ENCODE measurements at regions not wholly inside any gene's neighbourhood (a gene's known extent, or its start where the extent isn't known, plus 50 kb on each side); places are given as distances from the start of the nearest gene placed in this dataset.

- DNase-seq (ENCODE audit: low read depth) = no peak
- no peak overlapping the region for H3K4me3 ChIP-seq (ENCODE audit: low read depth, low read length)
- in situ Hi-C loops (cut with HindIII; ENCODE audit: low sequenced_read_pairs) = no loop called here
- TF ChIP-seq CTCF (IDR thresholded peaks at IDR 0.05; ENCODE audit: low read depth, low read length, missing control alignments) = no peak
Observed at GRCh38 chr21:27421654-27422053, 454.8 kb upstream of the ADAMTS5 start.

GRCh38 chr21:27419153-27419552 is 452.3 kb upstream of the ADAMTS5 start:
- DNase-seq (ENCODE audit: low read depth) = no peak
- TF ChIP-seq CTCF (IDR thresholded peaks at IDR 0.05; ENCODE audit: low read depth, low read length, missing control alignments) = no peak
- no peak overlapping the region for H3K4me3 ChIP-seq (ENCODE audit: low read depth, low read length)
- in situ Hi-C loops (cut with HindIII; ENCODE audit: low sequenced_read_pairs) = loop anchor here (5.0 kb wide), 1 partner anchor 47 kb away; no protein-coding TSS in a partner anchor

DNA sequence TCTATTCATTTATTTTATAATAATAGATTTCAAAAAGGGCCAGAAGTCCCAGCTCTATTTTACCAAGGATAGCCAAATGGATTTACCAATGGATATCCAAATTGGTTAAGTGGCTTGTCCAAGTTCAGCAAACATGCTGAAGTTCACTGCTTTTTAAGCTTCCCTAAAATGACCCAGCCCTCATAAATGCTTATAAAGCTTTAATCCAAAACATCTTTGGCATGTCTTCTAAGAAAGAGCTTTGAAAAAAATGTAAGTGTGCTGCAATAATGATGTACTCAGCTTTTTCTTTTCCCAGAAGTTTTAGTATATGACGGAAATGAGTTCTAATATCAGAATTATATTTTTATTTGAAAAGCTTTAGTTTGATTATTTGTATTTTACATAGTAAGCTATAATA is 451.5 kb upstream of the ADAMTS5 start:
- in situ Hi-C loops (cut with HindIII; ENCODE audit: low sequenced_read_pairs) = loop anchor here (5.0 kb wide), 1 partner anchor 46 kb away; no protein-coding TSS in a partner anchor
- no peak for DNase-seq (ENCODE audit: low read depth)
- TF ChIP-seq CTCF (IDR thresholded peaks at IDR 0.05; ENCODE audit: low read depth, low read length, missing control alignments) = no peak
- H3K4me3 ChIP-seq (ENCODE audit: low read depth, low read length) = no peak overlapping the region

DNA sequence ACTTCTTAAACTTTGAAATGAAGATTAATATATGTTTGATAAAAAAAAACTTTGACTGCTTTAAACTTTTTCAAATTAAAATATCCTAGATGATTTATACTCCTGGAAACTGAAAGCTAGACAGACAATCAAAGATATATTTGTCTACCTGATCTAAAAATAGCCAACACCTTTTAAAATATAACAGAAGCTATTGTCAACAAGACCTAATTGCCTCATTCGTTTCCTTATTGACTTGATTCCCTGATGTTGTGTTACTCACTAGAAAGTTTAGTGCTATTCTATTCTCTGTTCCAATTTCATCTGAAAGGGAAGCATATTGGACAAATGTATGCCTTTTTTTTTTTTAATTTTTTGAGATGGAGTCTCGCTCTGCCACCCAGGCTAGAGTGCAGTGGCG is 445.6 kb upstream of the ADAMTS5 start:
- no peak for DNase-seq (ENCODE audit: low read depth)
- no peak for TF ChIP-seq CTCF (IDR thresholded peaks at IDR 0.05; ENCODE audit: low read depth, low read length, missing control alignments)
- in situ Hi-C loops (cut with HindIII; ENCODE audit: low sequenced_read_pairs) = no loop called here
- no peak overlapping the region for H3K4me3 ChIP-seq (ENCODE audit: low read depth, low read length)

DNA sequence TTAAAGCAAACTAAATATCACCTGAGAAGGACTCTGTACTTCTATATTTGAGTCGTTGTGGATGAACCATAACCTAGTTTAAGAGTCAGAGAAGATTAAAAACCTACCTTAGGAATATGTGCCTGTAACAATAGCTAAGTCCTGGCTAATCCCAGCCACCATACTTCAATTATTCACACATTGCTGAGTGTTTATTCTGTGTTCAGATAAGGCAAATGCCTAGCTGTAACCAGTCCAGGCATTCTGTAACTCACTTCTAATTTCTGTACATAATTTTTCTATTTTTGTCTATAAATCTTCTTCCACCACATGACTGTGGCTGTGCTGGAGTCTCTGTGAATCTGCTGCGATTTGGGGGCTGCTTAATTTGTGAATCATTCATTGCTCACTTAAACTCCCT is 441.9 kb upstream of the ADAMTS5 start:
- no peak for DNase-seq (ENCODE audit: low read depth)
- in situ Hi-C loops (cut with HindIII; ENCODE audit: low sequenced_read_pairs) = no loop called here
- no peak for TF ChIP-seq CTCF (IDR thresholded peaks at IDR 0.05; ENCODE audit: low read depth, low read length, missing control alignments)
- H3K4me3 ChIP-seq (ENCODE audit: low read depth, low read length) = no peak overlapping the region

DNA sequence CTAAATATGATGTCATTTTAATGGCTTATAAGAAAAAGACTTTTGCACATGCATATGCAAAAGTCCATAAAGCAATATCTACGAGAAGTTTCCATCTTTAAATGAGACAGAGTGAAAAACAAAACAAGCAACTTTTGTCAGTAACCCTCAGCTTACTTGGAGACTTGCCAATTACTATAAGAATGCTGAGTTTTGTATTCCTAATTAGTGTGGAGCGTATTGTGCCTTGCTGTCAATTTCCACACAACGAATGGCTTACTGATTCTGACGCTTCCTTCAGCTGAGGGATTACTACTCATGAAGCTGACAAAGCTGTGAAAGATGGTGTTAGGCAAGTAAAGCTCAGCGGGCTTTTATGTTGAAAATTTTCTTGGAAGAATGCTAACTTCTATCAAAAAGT is 440.4 kb upstream of the ADAMTS5 start:
- no peak for DNase-seq (ENCODE audit: low read depth)
- in situ Hi-C loops (cut with HindIII; ENCODE audit: low sequenced_read_pairs) = no loop called here
- no peak overlapping the region for H3K4me3 ChIP-seq (ENCODE audit: low read depth, low read length)
- TF ChIP-seq CTCF (IDR thresholded peaks at IDR 0.05; ENCODE audit: low read depth, low read length, missing control alignments) = no peak

Measured in astrocyte of the cerebellum (primary cell).